Gastrocnemius medialis (tissue), 4 donors: ENCODE measurements at regions not wholly inside any gene's neighbourhood (a gene's known extent, or its start where the extent isn't known, plus 50 kb on each side); places are given as distances from the start of the nearest gene placed in this dataset.

ENCODE experiments used
- POLR2A ChIP-seq, 2 donors: fragments of 450-650 bp; IDR thresholded peaks; one replicate each; pipeline ENCODE4 v1.6.1; 2017; ENCODE audit warnings: antibody characterized with exemption in 2 of 2, mild to moderate bottlenecking in 2 of 2, moderate library complexity in 2 of 2
- TF ChIP-seq, protein P1 (sequence below), 5 experiments: fragments of 450-650 bp in 3 of 5; fragments of 200-600 bp in 2 of 5; sonication (generic) in 2 of 5; IDR thresholded peaks in 4 of 5; conservative IDR thresholded peaks in 1 of 5; 1 replicate in 4 of 5; 2 replicates in 1 of 5; pipeline ENCODE4 v1.5.1; 2016 to 2019; ENCODE audit warnings: antibody characterized with exemption in 5 of 5, mild to moderate bottlenecking in 3 of 5, moderate library complexity in 3 of 5

DNA sequence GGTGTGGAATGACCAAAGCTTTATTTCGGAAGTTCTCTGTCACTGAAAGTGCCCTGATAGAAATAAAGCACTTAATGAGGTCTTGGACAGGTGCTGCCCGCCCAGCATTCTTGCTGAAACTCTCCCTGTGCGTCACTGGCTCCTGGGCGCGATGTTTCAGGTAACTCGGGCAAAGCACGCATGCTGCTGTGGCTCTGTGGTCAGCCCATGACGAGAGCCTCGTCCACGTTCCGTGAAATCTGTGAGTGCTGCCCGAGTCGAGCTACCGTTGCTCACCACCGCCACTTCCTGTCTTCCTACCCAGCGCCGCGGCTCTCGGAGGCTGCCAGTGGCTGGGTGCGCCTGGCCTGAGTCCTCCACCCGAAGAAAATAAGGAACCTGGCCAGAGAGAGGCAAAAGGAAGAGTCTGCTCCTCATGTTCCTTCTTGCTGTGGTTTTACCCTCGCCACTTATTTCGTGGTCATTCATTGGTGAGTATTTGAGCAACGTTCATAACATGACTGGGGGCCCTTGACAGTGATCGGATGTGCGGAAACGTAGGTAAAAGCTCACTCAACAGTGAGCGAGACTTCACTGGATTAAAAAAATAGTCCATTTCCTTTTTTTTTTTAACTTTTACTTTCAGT lies 95.5 kb downstream of the MAP3K8 start:
- TF ChIP-seq, protein P1, sequence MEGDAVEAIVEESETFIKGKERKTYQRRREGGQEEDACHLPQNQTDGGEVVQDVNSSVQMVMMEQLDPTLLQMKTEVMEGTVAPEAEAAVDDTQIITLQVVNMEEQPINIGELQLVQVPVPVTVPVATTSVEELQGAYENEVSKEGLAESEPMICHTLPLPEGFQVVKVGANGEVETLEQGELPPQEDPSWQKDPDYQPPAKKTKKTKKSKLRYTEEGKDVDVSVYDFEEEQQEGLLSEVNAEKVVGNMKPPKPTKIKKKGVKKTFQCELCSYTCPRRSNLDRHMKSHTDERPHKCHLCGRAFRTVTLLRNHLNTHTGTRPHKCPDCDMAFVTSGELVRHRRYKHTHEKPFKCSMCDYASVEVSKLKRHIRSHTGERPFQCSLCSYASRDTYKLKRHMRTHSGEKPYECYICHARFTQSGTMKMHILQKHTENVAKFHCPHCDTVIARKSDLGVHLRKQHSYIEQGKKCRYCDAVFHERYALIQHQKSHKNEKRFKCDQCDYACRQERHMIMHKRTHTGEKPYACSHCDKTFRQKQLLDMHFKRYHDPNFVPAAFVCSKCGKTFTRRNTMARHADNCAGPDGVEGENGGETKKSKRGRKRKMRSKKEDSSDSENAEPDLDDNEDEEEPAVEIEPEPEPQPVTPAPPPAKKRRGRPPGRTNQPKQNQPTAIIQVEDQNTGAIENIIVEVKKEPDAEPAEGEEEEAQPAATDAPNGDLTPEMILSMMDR (IDR thresholded peaks at IDR 0.05 in 4 of 5, conservative IDR thresholded peaks at IDR 0.05 in 1 of 5) = no peak
- TF ChIP-seq POLR2A (IDR thresholded peaks at IDR 0.05) = peak; percentile 11 to 22
